CD4-positive, CD25-positive, alpha-beta regulatory T cell (primary cell): ENCODE measurements at regions not wholly inside any gene's neighbourhood (a gene's known extent, or its start where the extent isn't known, plus 50 kb on each side); places are given as distances from the start of the nearest gene placed in this dataset.
"Not testable (repeated sequence)": the region's sequence is repeated elsewhere in the genome, so short reads cannot be mapped to it uniquely, and the experiment has no call there.

Experiments
- ATAC-seq, 2 donors: fragments of 150-1000 bp; cut with Tn5 transposase; one replicate each; pipeline ENCODE4 v1.10.0; 2021; ENCODE audit warnings: low read depth in 2 of 2, moderate number of reproducible peaks in 2 of 2, moderate library complexity in 1 of 2
- DNase-seq, 3 donors: peaks; one replicate each; pipeline versions ENCODE4 v3.0.0 to v3.0.0-alpha.2; 2012 to 2022; ENCODE audit warnings: mixed read lengths in 1 of 3
- H3K27ac ChIP-seq: one replicate; pipeline ENCODE4 v1.7.0; 2013; ENCODE audit warnings: mild to moderate bottlenecking, low read length; ENCODE audit not compliant: insufficient read depth, poor library complexity, severe bottlenecking
- H3K27me3 ChIP-seq: one replicate; pipeline ENCODE4 v1.7.0; 2013; ENCODE audit warnings: low read length; ENCODE audit not compliant: control insufficient read depth, insufficient read depth
- H3K36me3 ChIP-seq: one replicate; pipeline ENCODE4 v1.7.0; 2013; ENCODE audit warnings: mild to moderate bottlenecking, low read length, moderate library complexity; ENCODE audit not compliant: control insufficient read depth, insufficient read depth
- H3K4me1 ChIP-seq: 2 replicates; pipeline ENCODE4 v1.7.0; 2013; ENCODE audit warnings: mild to moderate bottlenecking, low read length; ENCODE audit not compliant: insufficient read depth, control insufficient read depth, poor library complexity, severe bottlenecking
- H3K4me3 ChIP-seq: one replicate; pipeline ENCODE4 v1.7.0; 2013; ENCODE audit warnings: low read depth, mild to moderate bottlenecking, low read length, moderate library complexity
- H3K9me3 ChIP-seq, 2 experiments: 1 replicate in 1 of 2; 2 replicates in 1 of 2; pipeline ENCODE4 v1.7.0; 2013; ENCODE audit warnings: low read length in 2 of 2, mild to moderate bottlenecking in 1 of 2, moderate library complexity in 1 of 2; ENCODE audit not compliant: control insufficient read depth in 2 of 2
- H3K27ac Mint-ChIP-seq, 3 donors: one replicate each; pipeline ENCODE4 v1.8.0; 2020 to 2022; ENCODE audit warnings: mild to moderate bottlenecking in 3 of 3, mixed read lengths in 3 of 3, moderate library complexity in 2 of 3
- H3K27me3 Mint-ChIP-seq: one replicate; pipeline ENCODE4 v1.8.0; 2022; ENCODE audit warnings: mild to moderate bottlenecking, mixed read lengths
- H3K36me3 Mint-ChIP-seq: one replicate; pipeline ENCODE4 v1.8.0; 2020; ENCODE audit warnings: mixed read lengths
- H3K4me1 Mint-ChIP-seq, 4 donors: one replicate each; pipeline ENCODE4 v1.8.0; 2020 to 2022; ENCODE audit warnings: mixed read lengths in 4 of 4, mild to moderate bottlenecking in 1 of 4
- H3K4me3 Mint-ChIP-seq, 4 donors: one replicate each; pipeline ENCODE4 v1.8.0; 2020 to 2022; ENCODE audit warnings: mild to moderate bottlenecking in 4 of 4, mixed read lengths in 4 of 4, moderate library complexity in 3 of 4
- H3K9me3 Mint-ChIP-seq, 7 donors: one replicate each; pipeline ENCODE4 v1.8.0; 2020 to 2022; ENCODE audit warnings: mixed read lengths in 7 of 7, mild to moderate bottlenecking in 3 of 7, moderate library complexity in 2 of 7

DNA sequence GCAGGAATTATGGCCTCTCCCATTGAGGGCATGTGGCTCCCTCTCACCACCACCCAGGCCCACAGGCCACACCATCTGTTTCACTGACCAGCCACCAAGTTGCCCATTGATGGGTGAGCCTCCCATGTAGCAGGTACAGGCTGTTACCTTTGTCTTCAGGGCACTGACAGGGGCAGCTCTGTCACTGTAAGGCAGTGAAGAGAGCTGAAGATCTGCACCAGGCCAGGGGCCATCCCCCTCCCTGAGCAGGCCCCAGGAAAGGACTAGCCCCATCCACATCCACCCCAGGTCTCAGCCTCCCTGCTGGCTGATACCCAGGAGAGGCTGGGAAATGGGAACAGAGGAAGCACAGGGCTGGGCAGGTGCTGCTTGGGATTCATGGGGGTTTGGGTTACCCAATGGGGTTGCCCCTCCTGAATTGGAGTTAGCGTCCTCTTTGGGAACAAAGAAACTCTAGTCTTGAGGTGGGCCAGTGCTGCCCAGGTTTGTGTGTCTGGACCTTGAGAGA lies 1691.4 kb downstream of the TP53TG3F start:
- DNase-seq (no peak), ATAC-seq (no peak)
- H3K4me3 Mint-ChIP-seq = no peak overlapping the region
- H3K4me3 ChIP-seq = no peak overlapping the region
- no peaks in the 10 kb centered on the region for H3K4me1 ChIP-seq
- H3K36me3 ChIP-seq = no peaks in the 10 kb centered on the region
- H3K27me3 ChIP-seq = no peaks in the 10 kb centered on the region
- H3K27ac ChIP-seq = no peak overlapping the region
- H3K4me1 Mint-ChIP-seq = no peaks in the 10 kb centered on the region
- no peak overlapping the region for H3K27ac Mint-ChIP-seq
- peaks cover 0 to 40% (median 10%) of the 10 kb centered on the region in 7 donors for H3K9me3 Mint-ChIP-seq
- H3K36me3 Mint-ChIP-seq = no peaks in the 10 kb centered on the region
- no peaks in the 10 kb centered on the region for H3K27me3 Mint-ChIP-seq
- peaks cover 2 to 77% of the 10 kb centered on the region in 2 experiments for H3K9me3 ChIP-seq

DNA sequence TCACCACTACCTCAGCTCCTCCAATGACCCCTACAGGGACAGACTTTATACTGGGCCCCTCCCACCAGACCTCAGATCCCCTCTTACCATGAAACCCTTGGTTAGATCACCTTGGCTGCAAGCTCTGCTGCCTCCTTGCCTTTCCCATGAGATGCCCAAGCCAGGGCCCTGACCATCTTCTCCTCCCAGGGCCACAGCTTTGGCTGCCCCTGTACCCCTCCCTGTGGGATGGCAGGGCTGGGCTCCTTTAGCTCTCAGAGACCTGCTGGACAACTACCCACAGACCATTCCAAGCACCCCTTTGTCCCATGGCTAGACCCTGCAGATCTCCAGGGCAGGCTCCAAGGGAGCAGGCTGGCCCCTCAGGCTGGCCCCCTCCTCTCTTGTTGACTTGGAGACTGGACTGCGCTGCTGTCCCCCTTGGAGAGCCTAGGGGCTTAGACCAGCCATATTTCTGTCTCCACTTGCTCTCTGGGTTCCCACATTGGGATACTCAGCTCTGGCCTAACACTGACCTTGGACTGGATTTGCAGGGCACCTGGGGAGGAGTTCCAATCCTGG lies 1692.7 kb downstream of the TP53TG3F start:
- ATAC-seq = no peak
- H3K4me3 Mint-ChIP-seq = no peak overlapping the region
- Histone ChIP-seq H3K36me3 (no peaks in the 10 kb centered on the region), H3K27ac (no peak overlapping the region), H3K27me3 (no peaks in the 10 kb centered on the region), H3K4me1 (no peaks in the 10 kb centered on the region), H3K4me3 (no peak overlapping the region), H3K9me3 (peaks cover 5 to 64% of the 10 kb centered on the region in 2 experiments)
- H3K4me1 Mint-ChIP-seq = no peaks in the 10 kb centered on the region
- no peak for DNase-seq
- H3K36me3 Mint-ChIP-seq = no peaks in the 10 kb centered on the region
- H3K27me3 Mint-ChIP-seq = no peaks in the 10 kb centered on the region
- no peak overlapping the region for H3K27ac Mint-ChIP-seq
- H3K9me3 Mint-ChIP-seq = peaks cover 0 to 45% (median 18%) of the 10 kb centered on the region in 7 donors

DNA sequence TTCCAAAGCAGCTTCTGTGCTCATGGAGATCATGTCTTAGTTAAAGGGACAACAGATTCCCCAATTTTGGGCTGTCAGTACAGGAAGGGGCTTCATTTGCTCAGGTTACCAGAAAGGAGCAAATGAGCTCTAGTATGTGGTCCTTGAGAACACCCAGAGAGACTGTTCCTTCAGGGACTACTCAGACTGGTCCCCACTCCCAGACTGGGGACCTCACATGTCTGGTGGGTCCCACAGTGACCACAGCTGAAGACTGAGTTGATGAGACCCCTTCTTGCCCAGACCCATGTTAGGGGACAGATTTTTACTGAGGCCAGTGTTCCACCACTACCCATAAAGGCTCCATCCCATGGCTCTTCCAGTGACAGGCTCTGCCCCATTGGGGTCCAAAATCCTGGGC lies 1695.2 kb downstream of the TP53TG3F start:
- peaks cover 5 to 42% of the 10 kb centered on the region in 2 experiments for H3K9me3 ChIP-seq
- H3K27ac Mint-ChIP-seq = no peak overlapping the region
- H3K4me3 Mint-ChIP-seq = no peak overlapping the region
- no peak for ATAC-seq
- H3K27me3 ChIP-seq = no peaks in the 10 kb centered on the region
- H3K36me3 Mint-ChIP-seq = no peaks in the 10 kb centered on the region
- no peak overlapping the region for H3K4me3 ChIP-seq
- H3K27ac ChIP-seq = no peak overlapping the region
- H3K36me3 ChIP-seq = no peaks in the 10 kb centered on the region
- no peak for DNase-seq
- H3K27me3 Mint-ChIP-seq = no peaks in the 10 kb centered on the region
- no peaks in the 10 kb centered on the region for H3K4me1 Mint-ChIP-seq
- peaks cover 0 to 48% (median 23%) of the 10 kb centered on the region in 7 donors for H3K9me3 Mint-ChIP-seq
- H3K4me1 ChIP-seq = no peaks in the 10 kb centered on the region

DNA sequence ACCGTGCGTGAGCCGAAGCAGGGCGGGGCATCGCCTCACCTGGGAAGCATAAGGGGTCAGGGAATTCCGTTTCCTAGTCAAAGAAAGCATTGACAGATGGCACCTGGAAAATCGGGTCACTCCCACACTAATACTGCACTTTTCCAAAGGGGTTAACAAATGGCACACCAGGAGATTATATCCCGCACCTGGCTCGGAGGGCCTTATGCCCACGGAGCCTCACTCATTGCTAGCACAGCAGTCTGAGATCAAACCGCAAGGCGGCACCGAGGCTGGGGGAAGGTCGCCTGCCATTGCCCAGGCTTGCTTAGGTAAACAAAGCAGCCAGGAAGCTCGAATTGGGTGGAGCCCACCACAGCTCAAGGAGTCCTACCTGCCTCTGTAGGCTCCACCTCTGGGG lies 1698.1 kb downstream of the TP53TG3F start:
- not testable (repeated sequence) for H3K27ac ChIP-seq, H3K4me1 Mint-ChIP-seq, H3K27me3 ChIP-seq, H3K36me3 Mint-ChIP-seq, H3K4me3 ChIP-seq, H3K36me3 ChIP-seq, H3K4me1 ChIP-seq, DNase-seq, H3K4me3 Mint-ChIP-seq, ATAC-seq, H3K27ac Mint-ChIP-seq, H3K27me3 Mint-ChIP-seq
- peaks cover 0 to 42% (median 16%) of the 10 kb centered on the region in 7 donors for H3K9me3 Mint-ChIP-seq
- H3K9me3 ChIP-seq = peaks cover 5 to 18% of the 10 kb centered on the region in 2 experiments

DNA sequence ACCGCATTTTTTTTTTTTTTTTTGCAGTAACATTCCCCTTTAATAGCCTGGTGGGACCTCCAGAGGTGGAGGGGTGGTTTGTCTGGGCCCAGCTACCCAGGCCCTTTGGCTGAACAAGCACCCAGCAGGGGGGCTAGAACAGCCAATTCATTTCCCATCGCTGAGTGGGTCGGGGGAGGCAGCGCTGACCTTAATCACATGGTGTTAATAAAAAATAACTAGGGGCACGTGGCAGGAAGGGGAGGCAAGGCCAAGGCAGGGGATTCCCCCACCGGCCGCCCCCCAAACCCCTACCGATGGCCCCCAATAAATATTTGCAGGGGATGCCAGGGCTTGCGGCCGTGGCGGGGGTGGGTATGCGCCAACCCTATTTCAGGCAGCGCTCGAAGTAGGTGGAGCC lies 1709.9 kb downstream of the TP53TG3F start:
- H3K9me3 ChIP-seq = peaks cover 0 to 13% of the 10 kb centered on the region in 2 experiments
- not testable (repeated sequence) for H3K4me1 Mint-ChIP-seq, H3K36me3 ChIP-seq, H3K27me3 ChIP-seq, H3K4me3 Mint-ChIP-seq, H3K27me3 Mint-ChIP-seq, H3K36me3 Mint-ChIP-seq, H3K27ac ChIP-seq, H3K4me3 ChIP-seq, H3K4me1 ChIP-seq, H3K27ac Mint-ChIP-seq, DNase-seq, ATAC-seq
- peaks cover 0 to 24% (median 12%) of the 10 kb centered on the region in 7 donors for H3K9me3 Mint-ChIP-seq

DNA sequence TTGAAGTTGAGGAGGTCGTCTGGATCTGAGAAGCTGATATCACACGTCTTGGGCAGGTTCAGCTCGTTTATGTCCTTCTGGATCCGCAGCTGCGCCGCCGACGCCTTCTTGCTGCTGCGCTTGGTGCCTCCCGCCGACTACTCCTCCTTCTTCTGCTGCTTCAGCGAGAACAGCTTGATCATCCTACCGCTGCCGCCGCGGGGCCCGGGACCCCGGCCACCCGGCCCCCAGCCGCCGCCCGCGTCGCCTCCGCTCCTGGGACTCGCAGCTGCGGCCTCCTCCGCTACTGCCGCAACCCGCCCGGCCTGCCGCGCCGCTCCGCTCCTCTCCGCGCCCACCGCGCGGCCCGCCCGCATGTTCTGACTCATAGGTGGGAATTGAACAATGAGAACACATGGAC lies 1710.6 kb downstream of the TP53TG3F start:
- not testable (repeated sequence) for H3K4me1 Mint-ChIP-seq, H3K4me1 ChIP-seq, H3K27me3 ChIP-seq, DNase-seq, H3K27ac ChIP-seq, ATAC-seq, H3K36me3 ChIP-seq, H3K4me3 Mint-ChIP-seq, H3K27me3 Mint-ChIP-seq, H3K4me3 ChIP-seq, H3K27ac Mint-ChIP-seq, H3K36me3 Mint-ChIP-seq
- peaks cover 0 to 16% of the 10 kb centered on the region in 2 experiments for H3K9me3 ChIP-seq
- peaks cover 0 to 26% (median 12%) of the 10 kb centered on the region in 7 donors for H3K9me3 Mint-ChIP-seq

DNA sequence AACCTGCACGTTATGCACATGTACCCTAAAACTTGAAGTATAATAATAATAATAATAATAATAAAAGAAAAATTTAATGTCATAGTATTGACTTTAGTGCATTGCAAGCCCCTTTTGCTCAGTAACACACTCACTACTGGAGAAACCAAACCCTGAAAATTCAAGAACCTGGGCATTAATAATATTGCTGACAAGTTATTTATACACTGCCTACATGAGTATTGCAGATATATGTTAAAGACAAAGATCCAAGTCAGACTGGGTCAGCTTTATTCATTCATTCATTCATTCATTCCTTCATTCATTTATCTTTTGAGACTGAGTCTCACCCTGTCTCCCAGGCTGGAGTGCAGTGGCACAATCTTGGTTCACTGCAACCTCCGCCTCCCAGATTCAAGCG lies 1711.2 kb downstream of the TP53TG3F start:
- Histone ChIP-seq H3K9me3 (peaks cover 3 to 16% of the 10 kb centered on the region in 2 experiments), H3K27me3 (no peaks in the 10 kb centered on the region), H3K4me3 (no peak overlapping the region), H3K4me1 (no peaks in the 10 kb centered on the region), H3K36me3 (no peaks in the 10 kb centered on the region), H3K27ac (no peak overlapping the region)
- ATAC-seq (no peak), DNase-seq (no peak)
- Mint-ChIP-seq H3K4me1 (no peaks in the 10 kb centered on the region), H3K4me3 (no peak overlapping the region), H3K27ac (no peak overlapping the region), H3K36me3 (no peaks in the 10 kb centered on the region), H3K9me3 (peaks cover 0 to 28% (median 11%) of the 10 kb centered on the region in 7 donors), H3K27me3 (no peaks in the 10 kb centered on the region)

DNA sequence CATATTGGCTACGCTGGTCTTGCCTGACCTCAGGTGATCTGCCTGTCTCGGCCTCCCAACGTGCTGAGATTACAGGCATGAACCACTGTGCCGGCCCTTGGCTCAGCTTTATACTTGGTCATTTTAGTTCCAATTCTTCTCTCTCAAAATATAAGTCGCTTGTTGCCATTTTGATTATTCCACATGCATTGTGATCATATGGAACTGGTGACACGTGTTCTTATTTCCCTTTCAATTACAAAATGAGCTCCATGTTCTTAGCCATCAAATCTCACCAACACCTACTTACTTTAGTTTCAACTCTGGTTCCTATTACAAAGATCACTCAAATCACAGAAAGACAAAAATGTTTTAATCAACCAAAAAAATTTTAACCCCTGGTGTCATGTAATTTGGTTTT lies 1711.7 kb downstream of the TP53TG3F start:
- H3K27me3 ChIP-seq = no peaks in the 10 kb centered on the region
- Mint-ChIP-seq H3K9me3 (peaks cover 0 to 27% (median 11%) of the 10 kb centered on the region in 7 donors), H3K4me3 (no peak overlapping the region), H3K36me3 (no peaks in the 10 kb centered on the region), H3K27me3 (no peaks in the 10 kb centered on the region), H3K27ac (no peak overlapping the region), H3K4me1 (no peaks in the 10 kb centered on the region)
- ATAC-seq (no peak), DNase-seq (no peak)
- H3K9me3 ChIP-seq = peaks cover 3 to 16% of the 10 kb centered on the region in 2 experiments
- H3K36me3 ChIP-seq = no peaks in the 10 kb centered on the region
- no peaks in the 10 kb centered on the region for H3K4me1 ChIP-seq
- H3K27ac ChIP-seq = no peak overlapping the region
- H3K4me3 ChIP-seq = no peak overlapping the region
